Activated T-helper 1 cell treated with anti-CD3 and anti-CD28 coated beads, Interleukin-12 subunit alpha, Interleukin-12 subunit beta, Interleukin-2, Interleukin-4 antibody, amounts not matched to agents 30 ng/mL and 10 ng/mL and 1 ng/mL, durations not matched to agents 14 hours and 24 hours and 36 hours (primary cell): ENCODE measurements at regions not wholly inside any gene's neighbourhood (a gene's known extent, or its start where the extent isn't known, plus 50 kb on each side); places are given as distances from the start of the nearest gene placed in this dataset.

Experiments used
- DNase-seq: peaks from one replicate; pipeline ENCODE4 v3.0.0; 2021; ENCODE audit warnings: low spot score
- H3K27ac Mint-ChIP-seq: one replicate; pipeline ENCODE4 v1.8.0; 2021; ENCODE audit warnings: mild to moderate bottlenecking, mixed read lengths
- H3K27me3 Mint-ChIP-seq: one replicate; pipeline ENCODE4 v1.8.0; 2022; ENCODE audit warnings: mild to moderate bottlenecking, moderate library complexity, mixed read lengths; ENCODE audit not compliant: insufficient read depth
- H3K36me3 Mint-ChIP-seq: one replicate; pipeline ENCODE4 v1.8.0; 2021; ENCODE audit warnings: low read depth, mixed read lengths
- H3K4me1 Mint-ChIP-seq: one replicate; pipeline ENCODE4 v1.8.0; 2021; ENCODE audit warnings: low read depth, mixed read lengths
- H3K4me3 Mint-ChIP-seq: one replicate; pipeline ENCODE4 v1.8.0; 2021; ENCODE audit warnings: mild to moderate bottlenecking, moderate library complexity, mixed read lengths
- H3K9me3 Mint-ChIP-seq: one replicate; pipeline ENCODE4 v1.8.0; 2021; ENCODE audit warnings: mixed read lengths
- intact Hi-C: fragments of 100-400 bp; cut with micrococcal nuclease; formaldehyde crosslinking; loops from one replicate; pipeline ENCODE4 v1.15.1; 2024

DNA sequence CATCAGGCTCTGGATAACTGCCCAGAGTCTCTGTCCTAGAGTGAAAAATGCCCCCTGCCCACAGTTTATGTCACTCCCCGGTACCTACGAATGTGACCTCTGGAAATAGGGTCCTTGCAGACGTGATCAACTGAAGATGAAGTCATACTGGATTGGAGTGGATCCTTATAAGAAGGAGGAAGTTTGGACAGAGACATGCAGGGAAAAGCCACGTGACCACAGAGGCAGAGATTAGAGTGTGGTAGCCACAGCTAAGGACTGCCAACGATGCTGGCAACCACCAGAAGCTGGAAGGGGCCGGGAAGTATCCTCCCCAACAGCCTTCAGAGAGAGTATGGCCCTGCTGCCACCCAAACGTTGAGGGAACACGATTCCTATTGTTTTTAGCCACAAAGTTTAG, 101.2 kb upstream of the NCOR2 start:
- Mint-ChIP-seq H3K27me3 (no peaks in the 10 kb centered on the region), H3K4me1 (no peaks in the 10 kb centered on the region), H3K9me3 (peaks cover 11% of the 10 kb centered on the region), H3K4me3 (no peak overlapping the region), H3K36me3 (no peaks in the 10 kb centered on the region), H3K27ac (no peak overlapping the region)
- no peak for DNase-seq
- intact Hi-C loops, result no loop called here

DNA sequence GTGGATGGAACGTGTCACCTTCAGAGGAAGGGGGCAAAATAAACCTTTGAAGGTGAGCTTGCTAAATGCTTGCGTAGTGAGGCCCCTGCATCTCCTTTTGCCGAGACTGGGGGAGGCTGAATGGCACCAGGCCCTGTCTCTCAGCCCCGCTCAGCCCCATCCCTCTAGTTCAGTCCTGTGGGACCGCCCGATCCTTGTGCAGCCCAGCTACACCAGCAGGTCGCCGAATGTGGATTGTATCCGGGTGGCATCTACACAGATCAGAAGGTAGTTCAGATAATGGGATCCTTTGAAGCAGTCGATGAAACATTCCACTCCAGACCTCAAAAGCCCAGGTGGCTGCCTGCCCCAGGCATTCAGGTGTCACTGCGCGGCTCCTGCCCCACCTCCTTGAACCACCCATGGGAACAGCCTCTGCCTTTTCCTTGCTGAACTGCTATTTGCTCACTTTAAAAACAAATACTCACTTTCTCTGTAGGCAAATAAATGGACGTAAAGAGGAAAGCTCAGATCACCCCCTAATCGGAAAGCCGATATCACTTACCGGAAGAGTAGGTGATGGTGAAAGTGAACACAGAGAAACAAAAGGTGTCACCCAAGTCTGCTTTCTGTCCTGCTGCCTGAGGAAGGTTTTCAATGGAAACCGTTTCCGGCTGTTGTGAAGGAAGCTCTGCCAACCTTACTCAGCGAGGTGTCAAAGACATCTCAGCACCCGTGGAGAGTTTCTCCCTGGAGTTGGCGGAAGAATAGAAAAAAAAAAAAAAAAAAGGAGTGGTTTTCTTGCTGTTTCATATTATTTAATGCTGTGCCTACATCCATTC, 100.3 kb upstream of the NCOR2 start:
- H3K36me3 Mint-ChIP-seq, result no peaks in the 10 kb centered on the region

DNA sequence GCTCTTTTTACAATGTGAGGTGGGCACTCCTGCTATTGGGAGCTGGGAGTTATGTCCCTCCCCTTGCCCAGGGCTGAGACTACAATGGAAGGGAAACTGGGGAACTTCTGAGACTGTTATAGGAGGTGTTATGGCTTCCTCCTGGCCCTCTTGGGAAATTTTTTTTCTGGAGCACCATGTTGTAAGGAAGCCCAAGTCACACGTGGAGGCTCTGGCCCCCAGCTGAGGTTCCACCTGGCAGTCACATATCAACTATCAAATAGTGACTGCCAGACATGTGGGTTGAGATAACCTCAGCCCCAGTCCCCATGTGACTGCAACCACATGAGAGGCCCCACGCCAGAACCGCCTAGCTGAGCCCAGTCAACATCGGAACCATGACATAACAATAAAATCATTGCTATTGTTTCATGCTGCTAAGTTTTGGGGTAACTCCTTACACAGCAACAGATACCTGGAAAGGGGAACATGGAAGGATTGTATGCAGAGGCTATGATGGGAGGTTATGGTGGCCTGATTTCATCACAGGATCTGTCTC, 99.4 kb upstream of the NCOR2 start:
- DNase-seq, result no peak
- H3K9me3 Mint-ChIP-seq, result peaks cover 17% of the 10 kb centered on the region
- H3K4me1 Mint-ChIP-seq, result no peaks in the 10 kb centered on the region
- intact Hi-C loops, result no loop called here
- no peaks in the 10 kb centered on the region for H3K36me3 Mint-ChIP-seq
- H3K27me3 Mint-ChIP-seq, result no peaks in the 10 kb centered on the region
- H3K27ac Mint-ChIP-seq, result no peak overlapping the region
- H3K4me3 Mint-ChIP-seq, result no peak overlapping the region

More for the DNA sequence above, 100.3 kb upstream of the NCOR2 start:
- Mint-ChIP-seq H3K4me1 (no peaks in the 10 kb centered on the region), H3K4me3 (no peak overlapping the region), H3K9me3 (peaks cover 14% of the 10 kb centered on the region), H3K27ac (no peak overlapping the region), H3K27me3 (no peaks in the 10 kb centered on the region)
- no peak for DNase-seq
- intact Hi-C loops, result no loop called here

DNA sequence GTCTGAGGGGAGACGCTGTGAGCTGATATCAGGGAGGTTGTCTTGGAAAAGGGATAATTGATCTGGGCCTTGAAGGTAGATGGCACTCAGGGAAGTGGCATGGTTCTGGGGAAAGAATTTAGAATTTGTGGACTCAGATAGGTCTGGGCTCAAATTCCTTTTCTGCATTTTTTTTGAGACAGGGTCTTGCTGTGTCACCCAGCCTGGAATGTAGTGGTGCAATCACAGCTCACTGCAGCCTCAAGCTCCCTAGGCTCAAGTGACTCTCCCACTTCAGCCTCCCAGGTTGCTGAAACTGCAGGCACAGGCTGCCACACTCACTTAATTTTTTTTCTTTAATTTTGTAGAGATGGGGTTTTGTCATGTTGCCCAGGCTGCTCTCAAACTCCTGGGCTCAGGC, 98.1 kb upstream of the NCOR2 start:
- H3K36me3 Mint-ChIP-seq, result no peaks in the 10 kb centered on the region
- H3K4me3 Mint-ChIP-seq, result no peak overlapping the region
- H3K27me3 Mint-ChIP-seq, result no peaks in the 10 kb centered on the region
- H3K27ac Mint-ChIP-seq, result no peak overlapping the region
- H3K9me3 Mint-ChIP-seq, result peaks cover 17% of the 10 kb centered on the region
- DNase-seq, result no peak
- intact Hi-C loops, result no loop called here
- no peaks in the 10 kb centered on the region for H3K4me1 Mint-ChIP-seq

DNA sequence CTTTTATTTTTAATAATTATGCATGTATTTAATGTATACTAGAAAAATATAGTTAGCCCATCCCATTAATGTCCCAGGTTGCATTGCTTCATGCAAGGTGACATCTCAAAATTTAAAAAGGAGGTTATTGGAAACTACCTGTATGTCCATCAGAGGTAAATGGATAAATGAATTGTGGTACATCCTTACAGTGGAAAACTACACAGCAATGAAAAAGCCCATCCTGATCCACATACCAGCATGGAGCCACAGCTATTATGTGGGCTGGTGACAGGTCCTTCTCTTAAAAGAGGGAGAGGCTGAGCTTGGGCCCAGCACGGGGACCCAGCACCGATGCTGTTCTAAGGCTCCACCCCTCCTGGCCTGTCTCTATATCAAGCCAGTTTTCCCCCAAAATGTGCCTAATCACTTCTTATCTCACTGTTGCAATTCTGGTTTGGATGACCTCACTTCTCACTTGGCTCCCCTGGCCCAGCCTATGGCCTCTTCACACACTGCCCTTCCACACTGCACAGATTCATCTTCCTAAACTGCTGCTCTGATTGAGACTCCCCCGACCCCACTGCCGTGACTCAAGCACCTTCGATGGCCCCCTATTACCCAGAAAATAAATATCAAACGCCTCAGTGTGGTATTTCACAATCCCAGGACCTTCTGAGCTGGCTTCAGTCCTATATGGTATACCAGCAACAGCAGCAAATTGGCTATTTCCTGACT, 97.1 kb upstream of the NCOR2 start:
- DNase-seq, result no peak
- Mint-ChIP-seq H3K4me1 (no peaks in the 10 kb centered on the region), H3K27me3 (no peaks in the 10 kb centered on the region), H3K9me3 (peaks cover 17% of the 10 kb centered on the region), H3K36me3 (no peaks in the 10 kb centered on the region), H3K4me3 (no peak overlapping the region), H3K27ac (no peak overlapping the region)
- intact Hi-C loops, result no loop called here

DNA sequence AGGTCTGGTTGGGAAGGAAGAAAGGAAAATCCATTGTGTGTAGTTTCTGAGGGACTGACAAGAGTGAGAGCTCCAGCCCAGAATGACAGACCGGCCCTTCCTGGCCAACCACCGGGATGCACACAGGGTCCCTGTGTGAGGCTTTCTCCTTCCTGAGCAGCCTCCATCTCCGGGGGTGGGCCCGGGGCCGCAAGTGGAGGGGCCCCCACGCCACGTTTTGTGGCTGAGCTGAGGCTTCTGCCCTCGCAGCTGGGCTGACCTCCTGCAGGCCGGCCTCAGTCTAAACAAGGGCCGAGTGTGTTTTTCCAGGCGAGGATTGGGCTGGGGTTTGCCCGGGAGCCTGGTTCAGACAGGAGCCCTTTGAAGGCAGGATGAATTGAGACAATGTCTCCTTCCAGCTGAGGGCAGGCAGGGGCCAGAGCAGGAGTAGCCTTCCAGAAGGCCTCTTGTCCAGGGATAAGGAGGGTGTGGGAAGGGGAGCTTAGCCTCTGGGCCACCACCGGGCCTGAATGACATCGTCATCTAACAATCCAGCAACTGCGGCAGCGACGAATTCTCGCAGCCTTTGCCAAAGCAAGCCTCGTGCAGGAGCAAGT, 96.5 kb upstream of the NCOR2 start:
- Mint-ChIP-seq H3K4me1 (no peaks in the 10 kb centered on the region), H3K9me3 (peaks cover 17% of the 10 kb centered on the region), H3K27ac (no peak overlapping the region), H3K27me3 (no peaks in the 10 kb centered on the region), H3K4me3 (no peak overlapping the region), H3K36me3 (no peaks in the 10 kb centered on the region)
- no peak for DNase-seq
- intact Hi-C loops, result no loop called here

DNA sequence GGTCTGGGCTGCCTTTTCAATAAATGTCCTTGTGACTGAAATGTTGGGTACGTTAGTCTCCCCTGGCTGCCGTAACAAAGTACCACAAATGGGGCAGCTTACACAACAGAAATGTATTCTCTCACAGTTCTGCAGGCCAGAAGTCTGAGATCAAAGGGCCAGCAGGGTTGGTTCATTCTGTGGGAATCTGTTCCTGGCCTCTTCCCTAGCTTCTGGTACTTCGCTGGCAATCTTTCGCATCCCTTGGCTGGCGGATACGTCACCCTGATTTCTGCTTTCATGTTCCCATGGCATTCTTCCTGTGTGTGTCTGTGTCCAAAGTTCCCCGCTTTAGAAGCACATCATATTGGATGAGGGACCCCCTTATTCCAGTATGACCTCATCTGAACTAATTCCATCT, 95.8 kb upstream of the NCOR2 start:
- H3K36me3 Mint-ChIP-seq, result no peaks in the 10 kb centered on the region
- H3K4me3 Mint-ChIP-seq, result no peak overlapping the region
- no peak for DNase-seq
- intact Hi-C loops, result no loop called here
- H3K27ac Mint-ChIP-seq, result no peak overlapping the region
- no peaks in the 10 kb centered on the region for H3K4me1 Mint-ChIP-seq
- no peaks in the 10 kb centered on the region for H3K27me3 Mint-ChIP-seq
- H3K9me3 Mint-ChIP-seq, result peaks cover 17% of the 10 kb centered on the region

DNA sequence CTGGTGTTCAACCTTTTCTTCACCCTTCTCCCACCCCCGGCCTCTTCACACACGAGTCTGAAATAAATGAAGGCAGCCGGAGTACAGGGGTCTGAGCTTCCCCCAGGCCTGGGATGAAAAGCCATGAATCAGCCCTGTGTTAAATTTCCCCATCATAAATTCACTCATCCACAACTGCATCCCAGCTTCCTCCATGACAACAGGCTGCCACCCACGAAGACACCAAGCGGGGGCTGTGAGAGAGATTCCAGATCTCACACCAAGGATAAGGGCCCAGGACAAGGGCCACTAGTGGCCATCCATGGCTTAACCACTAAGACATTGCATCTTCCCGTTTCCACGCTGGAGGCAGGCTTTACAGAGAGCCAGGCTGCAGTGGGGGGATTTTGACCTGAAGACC, 93.9 kb upstream of the NCOR2 start:
- Mint-ChIP-seq H3K27ac (no peak overlapping the region), H3K4me3 (no peak overlapping the region), H3K4me1 (no peaks in the 10 kb centered on the region), H3K36me3 (no peaks in the 10 kb centered on the region), H3K27me3 (peaks cover 3% of the 10 kb centered on the region), H3K9me3 (peaks cover 17% of the 10 kb centered on the region)
- intact Hi-C loops, result no loop called here
- DNase-seq, result no peak

DNA sequence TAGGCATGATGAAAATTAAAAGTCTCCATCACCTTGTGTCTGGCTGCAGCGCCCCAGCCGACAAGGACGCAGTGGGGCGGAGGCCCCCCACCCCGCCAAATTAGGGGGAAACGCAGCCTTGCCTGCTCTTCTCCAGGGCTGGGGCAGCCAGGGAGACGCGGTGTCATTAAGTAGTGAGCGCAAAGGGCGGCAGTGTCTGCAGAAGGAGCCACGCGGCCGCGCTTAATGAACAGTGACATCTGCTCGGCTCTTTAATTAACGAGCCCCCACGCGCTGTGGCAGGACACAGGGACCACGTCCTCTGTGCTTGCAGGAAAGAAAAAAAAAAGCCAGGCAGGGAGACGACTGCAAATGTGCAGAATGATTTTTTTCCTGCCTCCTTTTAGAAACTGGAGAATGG, 93.4 kb upstream of the NCOR2 start:
- Mint-ChIP-seq H3K4me3 (no peak overlapping the region), H3K9me3 (peaks cover 17% of the 10 kb centered on the region), H3K27ac (no peak overlapping the region), H3K27me3 (peaks cover 5% of the 10 kb centered on the region), H3K36me3 (no peaks in the 10 kb centered on the region), H3K4me1 (no peaks in the 10 kb centered on the region)
- intact Hi-C loops, result no loop called here
- DNase-seq, result no peak

DNA sequence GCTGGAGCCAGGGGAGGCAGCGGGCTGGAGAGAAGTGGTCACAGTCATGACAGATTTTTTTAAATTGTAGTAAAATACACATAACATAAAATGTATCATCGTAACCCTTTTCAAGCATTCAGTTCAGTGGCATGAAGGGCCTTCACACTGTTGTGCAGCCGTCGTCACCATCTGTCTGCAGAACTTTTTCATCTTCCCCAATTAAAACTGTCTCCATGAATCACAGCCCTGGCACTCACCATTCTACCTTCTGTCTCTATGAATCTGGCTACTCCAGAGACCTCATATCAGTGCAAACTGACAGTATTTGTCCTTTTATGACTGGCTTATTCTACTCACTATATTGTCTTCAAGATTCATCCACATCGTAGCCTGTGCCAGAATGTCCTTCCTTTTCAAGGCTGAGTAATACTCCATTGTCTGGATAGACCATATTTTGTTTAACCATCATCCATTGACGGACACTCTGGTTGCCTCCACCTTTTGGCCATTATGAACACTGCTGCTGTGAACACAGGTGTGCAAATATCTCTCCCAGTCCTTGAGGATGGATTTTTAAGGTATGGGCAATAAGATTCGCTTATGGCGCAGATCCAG, 91.5 kb upstream of the NCOR2 start:
- intact Hi-C loops, result no loop called here
- no peaks in the 10 kb centered on the region for H3K36me3 Mint-ChIP-seq
- no peak overlapping the region for H3K27ac Mint-ChIP-seq
- H3K4me1 Mint-ChIP-seq, result no peaks in the 10 kb centered on the region
- DNase-seq, result no peak
- peaks cover 5% of the 10 kb centered on the region for H3K9me3 Mint-ChIP-seq
- no peak overlapping the region for H3K4me3 Mint-ChIP-seq
- H3K27me3 Mint-ChIP-seq, result peaks cover 9% of the 10 kb centered on the region

DNA sequence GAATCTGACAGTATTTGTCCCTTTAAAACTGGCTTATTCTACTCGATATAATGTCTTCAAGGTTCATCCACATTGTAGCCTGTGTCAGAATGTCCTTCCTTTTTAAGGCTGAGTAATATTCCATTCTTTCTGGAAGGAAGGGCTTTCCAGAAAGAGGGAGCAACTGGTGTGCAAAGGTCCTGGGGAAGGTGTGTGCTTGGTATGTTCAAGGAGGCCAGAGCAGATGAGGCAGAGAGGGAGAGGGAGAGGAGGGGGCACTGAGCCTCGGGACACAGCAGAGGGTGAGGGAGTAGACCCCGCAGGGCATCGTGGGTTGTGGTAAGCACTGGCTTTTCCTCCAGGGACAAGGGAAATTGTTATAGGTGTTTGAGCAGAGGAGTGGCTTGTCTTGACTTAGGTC, 90.9 kb upstream of the NCOR2 start:
- Mint-ChIP-seq H3K4me3 (no peak overlapping the region), H3K27me3 (peaks cover 11% of the 10 kb centered on the region), H3K9me3 (peaks cover 5% of the 10 kb centered on the region), H3K4me1 (no peaks in the 10 kb centered on the region), H3K27ac (no peak overlapping the region), H3K36me3 (no peaks in the 10 kb centered on the region)
- no peak for DNase-seq
- intact Hi-C loops, result no loop called here

DNA sequence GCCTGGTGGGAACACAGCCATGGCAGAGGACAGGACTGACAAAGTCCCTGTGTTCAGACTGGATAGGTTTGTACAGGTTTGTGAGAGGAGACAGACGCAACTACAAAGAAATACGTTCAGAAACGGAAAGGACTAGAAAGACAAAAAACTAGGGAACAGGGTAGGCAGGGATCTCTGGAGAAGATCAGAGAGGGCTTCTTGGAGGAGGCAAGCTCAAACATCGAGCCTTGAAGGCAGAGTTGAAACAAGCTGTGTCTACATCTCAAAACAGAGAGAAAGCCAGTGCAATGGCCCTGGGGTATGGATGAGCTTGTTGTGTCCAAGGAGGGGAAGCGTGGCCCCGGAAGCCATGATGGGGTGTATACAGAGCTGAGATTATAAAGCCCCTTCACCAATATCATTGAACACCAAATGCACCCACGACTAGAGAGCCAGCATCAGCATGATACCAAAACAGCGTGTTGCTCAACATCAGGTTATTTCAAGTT, 89.6 kb upstream of the NCOR2 start:
- H3K4me1 Mint-ChIP-seq, result no peaks in the 10 kb centered on the region
- DNase-seq, result no peak
- intact Hi-C loops, result no loop called here
- H3K9me3 Mint-ChIP-seq, result no peaks in the 10 kb centered on the region
- H3K4me3 Mint-ChIP-seq, result no peak overlapping the region
- no peak overlapping the region for H3K27ac Mint-ChIP-seq
- no peaks in the 10 kb centered on the region for H3K36me3 Mint-ChIP-seq
- peaks cover 12% of the 10 kb centered on the region for H3K27me3 Mint-ChIP-seq
